Memory B cell (primary cell): ENCODE measurements at regions not wholly inside any gene's neighbourhood (a gene's known extent, or its start where the extent isn't known, plus 50 kb on each side); places are given as distances from the start of the nearest gene placed in this dataset.
A peak's percentile ranks its signal among the peaks of the same experiment; 100 is the strongest.

ENCODE experiments used
- ATAC-seq: fragments of 150-1000 bp; cut with Tn5 transposase; 2 replicates; pipeline ENCODE4 v1.10.0; 2021; ENCODE audit warnings: low read depth, mild to moderate bottlenecking, moderate library complexity
- DNase-seq, 2 donors: peaks; one replicate each; pipeline ENCODE4 v3.0.0; 2022; ENCODE audit warnings: low spot score in 2 of 2
- H3K27ac Mint-ChIP-seq: one replicate; pipeline ENCODE4 v1.8.0; 2022; ENCODE audit warnings: mild to moderate bottlenecking, moderate library complexity, mixed read lengths
- H3K27me3 Mint-ChIP-seq: one replicate; pipeline ENCODE4 v1.8.0; 2022; ENCODE audit warnings: mixed read lengths
- H3K36me3 Mint-ChIP-seq: one replicate; pipeline ENCODE4 v1.8.0; 2022; ENCODE audit warnings: mild to moderate bottlenecking, mixed read lengths
- H3K4me1 Mint-ChIP-seq: one replicate; pipeline ENCODE4 v1.8.0; 2022; ENCODE audit warnings: mixed read lengths
- H3K4me3 Mint-ChIP-seq: one replicate; pipeline ENCODE4 v1.8.0; 2022; ENCODE audit warnings: mild to moderate bottlenecking, moderate library complexity, mixed read lengths
- H3K9me3 Mint-ChIP-seq: one replicate; pipeline ENCODE4 v1.8.0; 2022; ENCODE audit warnings: mixed read lengths

DNA sequence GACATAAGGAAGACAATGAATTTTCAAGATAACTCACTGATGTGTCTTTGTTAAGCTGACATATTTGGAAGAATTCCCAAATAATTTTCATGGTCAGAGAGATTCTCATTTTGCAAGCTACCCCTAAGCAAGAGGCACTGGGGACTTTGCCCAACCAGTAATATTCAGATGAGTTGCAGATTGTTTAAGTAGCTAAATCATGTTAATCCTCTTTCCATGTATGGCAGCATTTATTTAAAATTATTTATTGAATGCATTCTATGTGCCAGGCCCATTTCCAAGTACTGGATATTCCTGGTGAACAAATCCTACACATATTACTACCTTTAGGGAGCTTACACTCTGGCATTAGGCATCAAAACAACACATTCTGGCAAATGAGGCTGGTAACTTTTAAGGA lies 56.5 kb upstream of the BACH1 start:
- no peaks in the 10 kb centered on the region for H3K27me3 Mint-ChIP-seq
- no peak for DNase-seq
- H3K27ac Mint-ChIP-seq, result no peak overlapping the region
- H3K36me3 Mint-ChIP-seq, result no peaks in the 10 kb centered on the region
- H3K4me3 Mint-ChIP-seq, result no peak overlapping the region
- H3K9me3 Mint-ChIP-seq, result no peaks in the 10 kb centered on the region
- peaks cover 19% of the 10 kb centered on the region for H3K4me1 Mint-ChIP-seq
- no peak for ATAC-seq

DNA sequence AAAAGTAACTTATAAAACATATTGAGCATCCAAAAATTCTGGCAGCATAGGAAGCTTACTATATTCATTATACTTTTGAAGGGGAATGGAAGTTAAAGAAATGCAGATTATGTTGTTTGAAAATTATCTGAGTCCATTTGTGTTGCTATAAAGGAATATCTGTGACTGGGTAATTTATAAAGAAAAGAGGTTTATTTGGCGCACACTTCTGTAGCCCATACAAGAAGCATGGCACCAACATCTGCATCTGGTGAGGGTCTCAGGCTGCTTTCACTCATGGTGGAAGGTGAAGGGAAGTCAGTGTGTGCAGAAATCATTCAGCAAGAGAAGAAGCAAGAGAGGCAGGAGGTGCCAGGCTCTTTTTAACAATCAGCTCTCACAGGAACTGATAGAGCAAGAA lies 55.5 kb upstream of the BACH1 start:
- ATAC-seq (no peak), DNase-seq (no peak)
- no peak overlapping the region for H3K27ac Mint-ChIP-seq
- peaks cover 12% of the 10 kb centered on the region for H3K4me1 Mint-ChIP-seq
- H3K36me3 Mint-ChIP-seq, result no peaks in the 10 kb centered on the region
- no peaks in the 10 kb centered on the region for H3K27me3 Mint-ChIP-seq
- no peak overlapping the region for H3K4me3 Mint-ChIP-seq
- H3K9me3 Mint-ChIP-seq, result no peaks in the 10 kb centered on the region

DNA sequence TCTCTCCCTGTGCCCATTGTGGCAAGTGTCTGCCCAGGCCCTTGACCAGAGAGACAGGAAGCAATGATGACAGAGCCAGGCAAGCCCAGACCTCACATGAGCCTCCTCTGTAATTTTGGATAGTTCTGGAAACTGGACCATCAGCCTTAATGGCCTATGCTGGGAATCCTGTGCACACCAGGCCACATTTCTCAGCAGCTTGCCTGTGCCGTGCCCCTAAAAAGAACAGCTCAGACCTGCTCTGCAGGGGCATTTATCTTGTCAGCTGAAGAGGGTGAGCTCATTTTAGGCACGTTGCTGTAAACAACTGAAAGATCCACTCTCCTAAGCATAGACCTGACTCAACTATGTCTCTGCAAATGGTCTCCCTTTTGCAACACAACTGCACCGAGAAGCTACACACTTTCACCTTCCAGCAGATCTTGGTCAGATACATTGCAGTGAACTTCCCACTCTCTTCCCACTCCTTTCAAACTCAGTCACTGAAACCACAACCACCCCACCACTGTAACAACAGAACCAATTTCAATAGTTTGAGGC lies 53.5 kb upstream of the BACH1 start:
- Mint-ChIP-seq H3K27me3 (no peaks in the 10 kb centered on the region), H3K9me3 (peaks cover 3% of the 10 kb centered on the region), H3K27ac (peak overlapping the region; percentile 7), H3K4me1 (peaks cover 3% of the 10 kb centered on the region), H3K4me3 (no peak overlapping the region), H3K36me3 (peaks cover 3% of the 10 kb centered on the region)
- DNase-seq (no peak), ATAC-seq (no peak)

DNA sequence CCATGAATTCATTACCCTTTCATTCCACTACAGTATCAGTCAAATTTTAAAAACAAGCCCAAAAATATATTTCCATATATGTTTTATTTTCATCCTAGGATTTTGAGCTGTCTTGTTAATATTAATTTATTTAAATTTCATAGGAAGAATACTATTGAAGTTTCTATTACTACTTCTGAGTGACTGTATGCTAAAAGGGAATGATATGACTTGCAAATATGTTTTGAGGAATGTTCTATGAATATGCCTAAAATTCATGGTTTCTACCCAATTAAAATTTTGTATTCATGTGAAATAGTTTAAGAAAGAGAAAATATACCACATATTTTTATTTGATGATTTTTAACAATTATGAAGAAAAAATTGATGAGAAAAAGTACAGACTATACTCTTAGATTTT lies 52.9 kb upstream of the BACH1 start:
- Mint-ChIP-seq H3K4me3 (no peak overlapping the region), H3K36me3 (peaks cover 3% of the 10 kb centered on the region), H3K9me3 (peaks cover 3% of the 10 kb centered on the region), H3K27me3 (no peaks in the 10 kb centered on the region), H3K4me1 (peaks cover 3% of the 10 kb centered on the region), H3K27ac (peak overlapping the region; percentile 7)
- ATAC-seq, result no peak
- DNase-seq, result no peak

DNA sequence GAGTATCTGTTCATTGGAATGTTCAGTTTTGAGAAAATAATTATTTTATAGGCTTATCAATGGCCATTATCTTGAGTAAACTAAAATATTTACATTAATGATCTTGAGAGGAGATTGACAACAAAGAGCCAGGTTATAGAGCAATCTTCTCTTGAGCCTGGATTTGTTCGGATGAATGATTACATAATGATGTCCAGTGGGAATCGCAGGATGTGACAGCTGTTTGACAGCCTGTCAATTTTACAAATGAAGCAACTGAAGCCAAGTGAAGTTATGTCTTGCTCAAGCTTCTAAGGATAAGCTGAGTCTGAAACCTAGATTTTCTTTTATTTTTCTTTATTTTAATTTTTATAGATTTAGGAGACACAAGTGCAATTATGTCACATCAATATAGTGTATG lies 52.1 kb upstream of the BACH1 start:
- no peaks in the 10 kb centered on the region for H3K27me3 Mint-ChIP-seq
- no peak overlapping the region for H3K4me3 Mint-ChIP-seq
- ATAC-seq (no peak), DNase-seq (no peak)
- peaks cover 3% of the 10 kb centered on the region for H3K9me3 Mint-ChIP-seq
- H3K36me3 Mint-ChIP-seq, result peaks cover 3% of the 10 kb centered on the region
- H3K27ac Mint-ChIP-seq, result no peak overlapping the region
- H3K4me1 Mint-ChIP-seq, result peaks cover 3% of the 10 kb centered on the region

DNA sequence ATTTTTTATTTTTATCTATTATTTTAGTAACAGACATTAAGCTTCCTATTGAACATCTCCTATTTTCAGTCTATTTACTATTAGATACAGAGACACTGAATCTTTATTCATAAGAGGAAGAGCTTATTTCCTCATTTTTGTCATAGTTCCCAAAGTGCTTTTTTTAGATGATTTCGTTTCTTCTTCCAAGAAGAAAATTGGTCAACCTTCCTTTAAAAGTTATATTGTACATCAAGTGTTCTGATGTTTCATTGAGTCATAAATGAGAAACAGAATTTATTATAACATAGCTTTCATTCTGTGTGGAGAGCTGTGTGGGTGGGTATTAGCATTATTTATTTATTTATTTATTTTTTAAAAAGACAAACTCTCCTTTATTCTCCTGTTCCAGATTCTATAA lies 50.6 kb upstream of the BACH1 start:
- no peak overlapping the region for H3K4me3 Mint-ChIP-seq
- H3K27ac Mint-ChIP-seq, result no peak overlapping the region
- H3K27me3 Mint-ChIP-seq, result no peaks in the 10 kb centered on the region
- peaks cover 3% of the 10 kb centered on the region for H3K36me3 Mint-ChIP-seq
- ATAC-seq (peak; percentile 32), DNase-seq (no peak)
- H3K4me1 Mint-ChIP-seq, result peaks cover 3% of the 10 kb centered on the region
- peaks cover 3% of the 10 kb centered on the region for H3K9me3 Mint-ChIP-seq
